Stimulated activated naive CD8-positive, alpha-beta T cell treated with anti-CD3 and anti-CD28 coated beads, Interleukin-15, amount 100 ng/mL, for 72 hours (primary cell): ENCODE measurements at regions not wholly inside any gene's neighbourhood (a gene's known extent, or its start where the extent isn't known, plus 50 kb on each side); places are given as distances from the start of the nearest gene placed in this dataset.

Experiments used
- ATAC-seq: fragments of 150-1000 bp; cut with Tn5 transposase; 2 replicates; pipeline ENCODE4 v1.10.0; 2021; ENCODE audit warnings: mild to moderate bottlenecking, moderate library complexity
- DNase-seq, 2 donors: peaks; one replicate each; pipeline ENCODE4 v3.0.0; 2021 to 2022
- H3K27ac Mint-ChIP-seq, 2 donors: one replicate each; pipeline ENCODE4 v1.8.0; 2022; ENCODE audit warnings: mild to moderate bottlenecking in 2 of 2, mixed read lengths in 2 of 2, moderate library complexity in 2 of 2
- H3K27me3 Mint-ChIP-seq: one replicate; pipeline ENCODE4 v1.8.0; 2022; ENCODE audit warnings: mixed read lengths
- H3K4me1 Mint-ChIP-seq: one replicate; pipeline ENCODE4 v1.8.0; 2022; ENCODE audit warnings: mild to moderate bottlenecking, mixed read lengths
- H3K4me3 Mint-ChIP-seq, 2 donors: one replicate each; pipeline ENCODE4 v1.8.0; 2022; ENCODE audit warnings: mild to moderate bottlenecking in 2 of 2, mixed read lengths in 2 of 2, moderate library complexity in 1 of 2
- H3K9me3 Mint-ChIP-seq, 2 donors: one replicate each; pipeline ENCODE4 v1.8.0; 2022; ENCODE audit warnings: mixed read lengths in 2 of 2

GRCh38 chr4:157837071-157837703, 335.6 kb downstream of the GASK1B start:
- H3K4me1 Mint-ChIP-seq = no peaks in the 10 kb centered on the region
- ATAC-seq (no peak), DNase-seq (no peak)
- H3K4me3 Mint-ChIP-seq = no peak overlapping the region
- H3K27ac Mint-ChIP-seq = no peak overlapping the region
- no peaks in the 10 kb centered on the region for H3K9me3 Mint-ChIP-seq
- H3K27me3 Mint-ChIP-seq = no peaks in the 10 kb centered on the region

DNA sequence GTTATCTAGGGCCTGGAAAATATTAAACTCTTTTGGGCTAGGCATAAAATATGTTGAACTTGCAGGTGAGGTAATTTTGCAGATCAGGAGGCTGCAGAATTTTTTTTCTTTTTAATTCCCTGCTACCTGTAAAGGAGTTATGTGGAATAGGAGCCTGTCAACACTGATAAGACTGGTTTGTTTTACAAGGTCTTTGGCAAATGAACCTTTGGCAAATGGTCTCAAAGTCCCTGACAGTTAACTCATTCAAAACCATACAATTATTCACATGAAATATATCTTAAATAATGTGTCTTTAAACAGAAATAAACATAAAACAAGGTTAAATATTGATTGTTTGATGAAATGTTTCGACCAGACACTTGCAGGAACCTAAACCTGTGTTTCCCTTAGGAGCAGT, 340.2 kb downstream of the GASK1B start:
- peaks cover 8 to 23% of the 10 kb centered on the region in 2 donors for H3K9me3 Mint-ChIP-seq
- ATAC-seq = no peak
- H3K4me1 Mint-ChIP-seq = no peaks in the 10 kb centered on the region
- no peak overlapping the region for H3K27ac Mint-ChIP-seq
- H3K4me3 Mint-ChIP-seq = no peak overlapping the region
- no peak for DNase-seq
- H3K27me3 Mint-ChIP-seq = no peaks in the 10 kb centered on the region

- H3K27me3 Mint-ChIP-seq = no peaks in the 10 kb centered on the region
Measured at GRCh38 chr4:157824021-157824420, 348.8 kb downstream of the GASK1B start.

DNA sequence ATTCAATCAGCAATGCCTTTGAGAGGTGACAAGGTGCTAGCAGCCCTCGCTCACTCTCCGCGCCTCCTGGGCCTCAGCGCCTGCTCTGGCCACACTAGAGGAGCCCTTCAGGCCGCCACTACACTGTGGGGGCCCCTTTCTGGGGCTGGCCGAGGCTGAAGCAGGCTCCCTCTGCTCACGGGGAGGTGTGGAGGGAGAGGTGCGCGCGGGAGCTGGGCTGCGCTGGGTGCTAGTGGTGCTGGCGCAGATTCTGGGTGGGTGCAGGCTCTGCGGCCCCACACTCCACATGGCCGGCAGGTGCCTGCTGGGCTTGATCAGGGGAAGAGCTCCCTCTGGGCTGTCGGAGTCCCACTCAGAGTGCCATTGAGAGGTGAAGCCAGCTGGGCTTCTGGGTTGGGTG, 351.0 kb downstream of the GASK1B start:
- no peak overlapping the region for H3K4me3 Mint-ChIP-seq
- no peak for ATAC-seq

More at GRCh38 chr4:157824021-157824420, 348.8 kb downstream of the GASK1B start:
- ATAC-seq = no peak
- no peaks in the 10 kb centered on the region for H3K4me1 Mint-ChIP-seq
- H3K9me3 Mint-ChIP-seq = peaks cover 21 to 56% of the 10 kb centered on the region in 2 donors
- no peak overlapping the region for H3K4me3 Mint-ChIP-seq
- no peak overlapping the region for H3K27ac Mint-ChIP-seq
- DNase-seq = no peak

DNA sequence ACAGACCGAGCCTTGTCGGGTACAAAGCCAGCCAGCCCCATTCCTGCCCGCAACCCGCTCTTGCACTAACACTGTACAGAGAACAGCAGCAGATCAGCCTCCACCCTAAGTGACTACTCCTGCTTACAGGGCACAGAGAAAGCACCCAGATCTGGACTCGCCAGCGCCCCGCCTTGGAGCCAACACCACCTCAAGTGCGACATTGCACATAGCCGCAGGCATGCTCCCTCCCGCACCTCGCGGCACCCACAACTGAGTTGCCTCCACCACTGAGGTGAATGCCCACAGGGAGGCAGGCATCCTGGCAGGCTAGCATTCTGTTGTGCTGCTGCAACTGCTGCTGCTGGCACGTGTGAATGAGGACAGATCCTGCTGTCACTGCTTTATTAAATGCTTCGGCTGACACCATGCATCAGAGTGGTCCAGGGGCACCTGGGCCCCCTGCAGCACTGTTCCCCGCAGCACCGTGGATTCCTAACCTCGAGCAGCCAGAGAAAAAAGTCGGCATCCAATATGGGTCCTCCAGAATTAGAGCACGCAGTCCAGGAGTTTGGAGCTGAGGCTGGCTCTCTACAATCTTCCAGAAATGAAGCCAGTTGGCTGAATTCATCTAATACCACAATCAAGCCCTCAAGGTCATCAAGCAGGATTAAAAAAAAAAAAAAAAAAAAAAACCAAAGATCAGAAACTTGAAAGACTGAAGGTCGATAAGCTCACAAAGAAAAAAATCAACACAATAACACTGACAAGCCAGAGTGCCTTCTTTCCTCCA, 352.9 kb downstream of the GASK1B start:
- Mint-ChIP-seq H3K9me3 (peaks cover 5 to 26% of the 10 kb centered on the region in 2 donors), H3K27ac (no peak overlapping the region), H3K27me3 (no peaks in the 10 kb centered on the region), H3K4me3 (no peak overlapping the region), H3K4me1 (no peaks in the 10 kb centered on the region)
- DNase-seq (no peak), ATAC-seq (peak; percentile 26)

More for the DNA sequence above, 351.0 kb downstream of the GASK1B start:
- H3K9me3 Mint-ChIP-seq = peaks cover 9 to 36% of the 10 kb centered on the region in 2 donors
- no peak overlapping the region for H3K27ac Mint-ChIP-seq
- no peak for DNase-seq
- H3K4me1 Mint-ChIP-seq = no peaks in the 10 kb centered on the region
- no peaks in the 10 kb centered on the region for H3K27me3 Mint-ChIP-seq

DNA sequence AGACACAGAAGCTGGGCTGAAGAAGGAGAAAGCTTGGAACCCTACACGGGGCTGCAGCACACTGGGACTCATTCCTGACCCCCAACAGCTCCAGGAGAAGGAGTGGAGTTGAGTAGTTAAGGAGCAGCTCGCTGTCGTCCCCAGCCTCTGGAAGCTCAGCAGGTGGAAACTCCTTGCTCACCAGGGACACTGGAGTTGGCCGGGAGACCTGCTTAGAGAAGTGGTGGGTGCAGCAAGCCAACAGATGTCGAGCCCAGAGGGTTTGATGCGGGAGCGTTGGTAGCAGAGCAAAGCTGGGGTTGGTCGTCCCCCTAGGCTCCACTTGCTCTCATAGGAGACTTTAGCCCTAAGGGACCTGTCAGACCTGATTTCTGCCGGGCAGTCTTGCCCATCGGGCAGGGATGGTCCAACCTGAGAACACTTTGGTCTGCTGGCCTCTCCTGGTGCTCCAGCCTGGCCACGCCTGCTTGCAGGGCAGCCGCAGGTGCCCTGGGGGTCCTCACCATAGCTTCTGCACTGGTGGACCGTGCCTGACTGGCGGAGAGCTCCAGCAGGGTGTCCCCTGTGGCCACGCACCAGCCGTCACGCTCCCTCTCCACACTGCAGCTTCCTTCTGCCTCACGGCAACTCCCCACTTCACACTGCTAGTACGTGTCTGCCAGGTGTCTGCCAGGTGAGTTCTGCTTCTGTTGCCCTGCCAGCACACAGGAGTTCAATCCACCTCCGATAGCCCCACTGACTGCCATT, 353.7 kb downstream of the GASK1B start:
- ATAC-seq = peak; percentile 26
- DNase-seq = no peak
- Mint-ChIP-seq H3K4me3 (no peak overlapping the region), H3K27me3 (no peaks in the 10 kb centered on the region), H3K9me3 (peaks cover 5 to 18% of the 10 kb centered on the region in 2 donors), H3K27ac (no peak overlapping the region), H3K4me1 (no peaks in the 10 kb centered on the region)

DNA sequence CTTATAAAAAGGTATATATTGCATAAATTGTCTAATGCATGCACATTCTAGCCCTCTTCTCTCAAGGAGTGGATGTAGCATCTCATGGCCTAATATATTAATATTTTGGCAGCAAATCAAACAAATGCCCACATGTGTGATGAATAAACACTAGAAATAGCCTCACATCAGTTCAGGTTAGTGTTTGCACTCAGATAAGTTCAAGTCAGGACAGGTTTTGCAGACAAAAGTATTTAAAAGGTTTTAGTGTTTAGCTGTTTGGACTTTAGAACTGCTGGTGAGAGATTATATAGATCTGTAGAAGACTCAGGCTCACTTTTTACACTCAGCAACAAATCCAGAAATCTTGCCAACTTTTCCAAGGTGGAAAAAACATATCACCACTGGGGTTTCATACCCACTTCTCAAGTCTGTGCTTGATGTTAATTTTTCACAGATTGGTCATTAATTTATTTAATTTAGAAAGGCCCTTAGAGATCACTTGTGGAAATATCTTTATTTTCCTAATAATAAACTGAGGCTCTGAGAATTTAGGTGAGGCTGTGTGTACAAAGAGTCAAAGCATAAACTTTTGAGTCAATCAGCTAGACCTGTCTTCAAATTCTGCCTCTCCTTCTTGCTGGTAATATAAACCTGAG, 362.6 kb downstream of the GASK1B start:
- Mint-ChIP-seq H3K4me1 (no peaks in the 10 kb centered on the region), H3K9me3 (peaks cover 0 to 7% of the 10 kb centered on the region in 2 donors), H3K27me3 (no peaks in the 10 kb centered on the region), H3K4me3 (no peak overlapping the region), H3K27ac (no peak overlapping the region)
- ATAC-seq (no peak), DNase-seq (no peak)

GRCh38 chr4:157808796-157809383, 363.9 kb downstream of the GASK1B start:
- Mint-ChIP-seq H3K4me1 (no peaks in the 10 kb centered on the region), H3K4me3 (no peak overlapping the region), H3K27me3 (no peaks in the 10 kb centered on the region), H3K9me3 (peaks cover 0 to 7% of the 10 kb centered on the region in 2 donors), H3K27ac (no peak overlapping the region)
- no peak for DNase-seq
- ATAC-seq = no peak

DNA sequence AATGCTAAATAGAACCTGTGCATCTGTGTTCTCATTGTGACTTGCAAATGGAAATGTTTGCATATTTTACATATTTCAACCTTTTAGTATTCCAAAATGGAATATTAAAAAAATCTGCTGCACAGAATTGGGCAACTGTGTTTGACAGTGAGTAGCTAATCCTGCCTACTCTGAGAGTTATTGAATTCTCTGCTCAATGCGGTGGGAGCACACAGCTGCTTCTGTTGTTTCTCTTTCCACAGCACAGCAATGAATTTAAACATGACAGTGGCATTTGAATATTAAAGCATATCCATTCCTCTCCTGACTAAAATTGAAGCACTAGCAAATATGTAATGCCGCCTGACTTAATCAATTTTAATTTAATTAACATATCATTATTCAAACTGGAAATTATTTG, 366.6 kb downstream of the GASK1B start:
- Mint-ChIP-seq H3K27ac (no peak overlapping the region), H3K27me3 (no peaks in the 10 kb centered on the region), H3K9me3 (no peaks in the 10 kb centered on the region), H3K4me1 (no peaks in the 10 kb centered on the region), H3K4me3 (no peak overlapping the region)
- no peak for DNase-seq
- ATAC-seq = no peak

DNA sequence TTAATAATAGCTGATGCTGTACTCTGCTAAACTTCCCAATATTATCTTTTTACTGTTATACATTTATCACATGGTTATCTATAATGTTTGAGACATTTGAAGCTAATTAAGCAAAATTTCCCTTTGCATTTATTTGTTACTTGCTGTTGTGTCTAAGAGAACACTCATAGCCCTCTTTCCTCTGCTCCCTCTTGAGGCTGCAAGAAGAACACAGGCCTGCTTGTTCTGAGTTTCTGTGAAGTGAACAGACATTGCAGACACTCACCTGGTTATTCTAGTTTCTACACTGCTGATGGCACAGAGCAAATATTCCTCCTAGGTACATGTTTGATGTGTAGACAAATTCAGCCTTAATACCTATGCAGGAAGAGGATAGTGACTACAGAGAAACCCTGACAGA, 367.8 kb downstream of the GASK1B start:
- no peaks in the 10 kb centered on the region for H3K4me1 Mint-ChIP-seq
- no peaks in the 10 kb centered on the region for H3K9me3 Mint-ChIP-seq
- no peaks in the 10 kb centered on the region for H3K27me3 Mint-ChIP-seq
- no peak for ATAC-seq
- H3K27ac Mint-ChIP-seq = no peak overlapping the region
- DNase-seq = no peak
- no peak overlapping the region for H3K4me3 Mint-ChIP-seq

- Mint-ChIP-seq H3K4me1 (no peaks in the 10 kb centered on the region), H3K27me3 (no peaks in the 10 kb centered on the region), H3K4me3 (no peak overlapping the region), H3K27ac (no peak overlapping the region), H3K9me3 (no peaks in the 10 kb centered on the region)
- no peak for ATAC-seq
- no peak for DNase-seq
Measured at GRCh38 chr4:157803845-157804521, 368.8 kb downstream of the GASK1B start.

DNA sequence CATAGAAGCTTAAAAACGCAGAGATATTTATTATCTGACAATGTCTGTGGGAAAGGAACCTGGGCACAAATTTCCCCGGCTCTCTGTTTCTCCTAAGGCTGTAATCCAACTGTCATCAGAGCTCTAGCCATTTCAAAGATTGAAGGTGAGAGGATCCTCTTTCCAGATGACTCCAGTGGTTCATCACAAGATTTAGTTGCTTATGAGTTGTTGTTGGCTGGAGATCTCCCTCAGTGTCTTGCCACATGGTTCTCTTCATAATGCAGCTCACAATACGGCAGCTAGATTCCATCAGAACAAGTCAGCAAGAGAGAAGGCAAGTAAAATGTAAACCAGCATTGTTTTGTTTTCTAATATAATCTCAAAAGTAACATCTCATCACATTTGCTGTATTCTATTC, 369.4 kb downstream of the GASK1B start:
- DNase-seq = no peak
- Mint-ChIP-seq H3K4me3 (no peak overlapping the region), H3K27me3 (no peaks in the 10 kb centered on the region), H3K27ac (no peak overlapping the region), H3K4me1 (no peaks in the 10 kb centered on the region), H3K9me3 (peaks cover 0 to 2% of the 10 kb centered on the region in 2 donors)
- ATAC-seq = no peak

GRCh38 chr4:157795495-157795894, 377.3 kb downstream of the GASK1B start:
- Mint-ChIP-seq H3K27ac (no peak overlapping the region), H3K9me3 (peaks cover 0 to 4% of the 10 kb centered on the region in 2 donors), H3K4me1 (no peaks in the 10 kb centered on the region), H3K27me3 (no peaks in the 10 kb centered on the region), H3K4me3 (no peak overlapping the region)
- no peak for DNase-seq
- no peak for ATAC-seq

- no peak overlapping the region for H3K27ac Mint-ChIP-seq
- no peak overlapping the region for H3K4me3 Mint-ChIP-seq
- DNase-seq (no peak), ATAC-seq (no peak)
- no peaks in the 10 kb centered on the region for H3K4me1 Mint-ChIP-seq
- H3K27me3 Mint-ChIP-seq = no peaks in the 10 kb centered on the region
- no peaks in the 10 kb centered on the region for H3K9me3 Mint-ChIP-seq
Measured at GRCh38 chr4:157792716-157793115, 380.1 kb downstream of the GASK1B start.

GRCh38 chr4:157791236-157791635, 381.6 kb downstream of the GASK1B start:
- H3K27me3 Mint-ChIP-seq = no peaks in the 10 kb centered on the region
- no peak for DNase-seq
- no peak for ATAC-seq
- H3K4me3 Mint-ChIP-seq = no peak overlapping the region
- H3K9me3 Mint-ChIP-seq = peaks cover 0 to 2% of the 10 kb centered on the region in 2 donors
- H3K27ac Mint-ChIP-seq = no peak overlapping the region
- H3K4me1 Mint-ChIP-seq = no peaks in the 10 kb centered on the region
